ENCODE measurements at regions not wholly inside any gene's neighbourhood (a gene's known extent, or its start where the extent isn't known, plus 50 kb on each side); places are given as distances from the start of the nearest gene placed in this dataset.

DNA sequence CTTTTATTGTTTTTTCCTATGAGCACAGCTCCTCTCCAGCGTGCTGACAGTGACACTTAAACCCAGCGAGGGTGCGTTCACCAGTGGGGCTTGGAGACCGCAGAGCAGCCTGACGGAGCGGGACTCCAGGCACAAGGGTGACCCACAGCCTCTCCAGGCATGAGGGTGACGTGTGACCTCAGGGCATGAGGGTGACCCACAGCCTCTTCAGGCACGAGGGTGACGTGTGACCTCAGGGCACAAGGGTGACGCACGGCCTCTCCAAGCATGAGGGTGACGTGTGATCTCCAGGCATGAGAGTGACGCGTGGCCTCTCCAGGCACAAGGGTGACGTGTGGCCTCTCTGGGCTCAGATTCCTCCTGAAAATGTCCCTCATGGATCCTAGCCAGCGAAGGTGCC is 164.3 kb upstream of the TCERG1L start:
- no peaks in the 10 kb centered on the region for H3K9me3 ChIP-seq
- TF ChIP-seq, protein P1, sequence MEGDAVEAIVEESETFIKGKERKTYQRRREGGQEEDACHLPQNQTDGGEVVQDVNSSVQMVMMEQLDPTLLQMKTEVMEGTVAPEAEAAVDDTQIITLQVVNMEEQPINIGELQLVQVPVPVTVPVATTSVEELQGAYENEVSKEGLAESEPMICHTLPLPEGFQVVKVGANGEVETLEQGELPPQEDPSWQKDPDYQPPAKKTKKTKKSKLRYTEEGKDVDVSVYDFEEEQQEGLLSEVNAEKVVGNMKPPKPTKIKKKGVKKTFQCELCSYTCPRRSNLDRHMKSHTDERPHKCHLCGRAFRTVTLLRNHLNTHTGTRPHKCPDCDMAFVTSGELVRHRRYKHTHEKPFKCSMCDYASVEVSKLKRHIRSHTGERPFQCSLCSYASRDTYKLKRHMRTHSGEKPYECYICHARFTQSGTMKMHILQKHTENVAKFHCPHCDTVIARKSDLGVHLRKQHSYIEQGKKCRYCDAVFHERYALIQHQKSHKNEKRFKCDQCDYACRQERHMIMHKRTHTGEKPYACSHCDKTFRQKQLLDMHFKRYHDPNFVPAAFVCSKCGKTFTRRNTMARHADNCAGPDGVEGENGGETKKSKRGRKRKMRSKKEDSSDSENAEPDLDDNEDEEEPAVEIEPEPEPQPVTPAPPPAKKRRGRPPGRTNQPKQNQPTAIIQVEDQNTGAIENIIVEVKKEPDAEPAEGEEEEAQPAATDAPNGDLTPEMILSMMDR (IDR thresholded peaks at IDR 0.05) = no peak
- TF ChIP-seq POLR2A (IDR thresholded peaks at IDR 0.05) (no peak), POLR2AphosphoS5 (IDR thresholded peaks at IDR 0.05) (no peak)
- intact Hi-C loops (cut with DNase I) = no loop called here
- no peak for DNase-seq (ENCODE audit: low spot score)
- no peak overlapping the region for H3K27ac ChIP-seq
- H3K4me3 ChIP-seq = no peak overlapping the region
- H3K27me3 ChIP-seq (replicated peaks; ENCODE audit: insufficient read depth) = no peaks in the 10 kb centered on the region
- H3K36me3 ChIP-seq = no peaks in the 10 kb centered on the region
- WGBS = 86% methylated on average over 16 of the region's 16 CpGs
- no peaks in the 10 kb centered on the region for H3K4me1 ChIP-seq (replicated peaks)

DNA sequence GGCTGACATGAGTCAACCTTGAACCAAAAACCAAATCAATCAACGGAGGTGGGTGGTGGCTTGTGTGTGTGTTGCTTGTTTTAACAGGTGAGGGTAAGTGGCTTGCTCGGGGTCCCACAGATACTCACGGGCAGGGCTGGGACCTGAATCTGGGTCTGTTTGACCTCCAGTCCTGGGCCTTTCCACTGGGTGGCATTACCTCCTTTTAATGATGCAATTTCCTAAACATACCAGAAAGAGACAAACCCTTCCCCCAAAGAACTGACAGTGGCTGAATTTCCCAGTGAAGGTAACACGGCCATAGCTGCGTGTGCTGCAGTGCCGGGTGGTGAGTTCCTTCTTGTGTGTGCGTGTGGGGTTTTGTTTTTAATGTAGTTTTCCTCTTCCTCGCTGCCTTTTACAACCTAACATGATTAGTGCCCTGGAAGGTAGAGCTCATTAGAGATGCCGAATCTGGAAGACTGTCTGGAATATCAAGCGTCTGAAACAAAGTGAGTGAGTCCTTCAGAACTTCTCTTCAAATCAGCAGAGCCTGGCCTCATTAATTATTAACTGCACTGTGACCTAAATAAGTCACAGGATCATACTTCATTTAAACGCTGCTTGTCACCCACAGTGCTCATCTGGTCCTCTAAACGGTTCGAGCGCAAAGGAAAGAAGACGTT is 166.1 kb upstream of the TCERG1L start:
- no peak overlapping the region for H3K27ac ChIP-seq
- no peaks in the 10 kb centered on the region for H3K36me3 ChIP-seq
- DNase-seq (ENCODE audit: low spot score) = no peak
- no peaks in the 10 kb centered on the region for H3K9me3 ChIP-seq
- TF ChIP-seq, protein P1 (IDR thresholded peaks at IDR 0.05) = no peak
- no peak for TF ChIP-seq POLR2A (IDR thresholded peaks at IDR 0.05)
- TF ChIP-seq POLR2AphosphoS5 (IDR thresholded peaks at IDR 0.05) = no peak
- intact Hi-C loops (cut with DNase I) = no loop called here
- H3K27me3 ChIP-seq (replicated peaks; ENCODE audit: insufficient read depth) = no peaks in the 10 kb centered on the region
- H3K4me1 ChIP-seq (replicated peaks) = no peaks in the 10 kb centered on the region
- 52% methylated on average over 15 of the region's 15 CpGs for whole genome bisulfite sequencing
- H3K4me3 ChIP-seq = no peak overlapping the region

DNA sequence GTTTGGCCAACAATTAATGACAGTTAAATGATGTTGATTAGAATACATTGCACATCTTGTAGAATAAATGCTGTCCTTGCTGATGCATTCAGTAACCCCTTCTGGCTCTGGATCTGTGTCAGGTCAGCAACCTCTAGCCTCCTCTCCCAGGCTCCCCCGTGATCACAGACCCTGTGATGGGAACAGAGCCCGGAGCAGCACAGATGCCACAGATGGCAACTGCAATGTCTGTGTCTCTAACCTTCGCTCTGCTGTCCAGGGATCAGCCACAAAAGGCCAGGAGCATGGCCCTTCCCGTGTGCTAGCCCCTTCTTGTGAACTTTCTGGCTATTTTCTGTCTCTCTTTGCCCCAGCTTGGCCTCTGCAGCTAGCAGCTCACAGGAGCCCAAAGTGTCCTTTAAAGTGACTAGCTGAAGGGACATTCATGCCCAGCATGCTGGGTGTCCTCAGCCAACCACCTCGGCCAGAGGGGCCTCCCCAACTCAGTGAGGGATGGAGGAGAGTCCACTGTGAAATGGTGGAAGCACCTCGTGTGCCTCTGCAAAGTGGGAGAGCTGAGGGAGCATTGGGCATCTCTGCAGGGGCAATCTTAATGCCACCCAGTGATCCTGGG is 167.0 kb upstream of the TCERG1L start:
- Histone ChIP-seq H3K4me3 (no peak overlapping the region), H3K27me3 (replicated peaks; ENCODE audit: insufficient read depth) (no peaks in the 10 kb centered on the region), H3K9me3 (no peaks in the 10 kb centered on the region), H3K4me1 (replicated peaks) (no peaks in the 10 kb centered on the region), H3K36me3 (no peaks in the 10 kb centered on the region), H3K27ac (no peak overlapping the region)
- WGBS = 65% methylated on average over 6 of the region's 6 CpGs
- TF ChIP-seq POLR2AphosphoS5 (IDR thresholded peaks at IDR 0.05) = no peak
- TF ChIP-seq, protein P1 (IDR thresholded peaks at IDR 0.05) = no peak
- TF ChIP-seq POLR2A (IDR thresholded peaks at IDR 0.05) = no peak
- no peak for DNase-seq (ENCODE audit: low spot score)
- intact Hi-C loops (cut with DNase I) = no loop called here

DNA sequence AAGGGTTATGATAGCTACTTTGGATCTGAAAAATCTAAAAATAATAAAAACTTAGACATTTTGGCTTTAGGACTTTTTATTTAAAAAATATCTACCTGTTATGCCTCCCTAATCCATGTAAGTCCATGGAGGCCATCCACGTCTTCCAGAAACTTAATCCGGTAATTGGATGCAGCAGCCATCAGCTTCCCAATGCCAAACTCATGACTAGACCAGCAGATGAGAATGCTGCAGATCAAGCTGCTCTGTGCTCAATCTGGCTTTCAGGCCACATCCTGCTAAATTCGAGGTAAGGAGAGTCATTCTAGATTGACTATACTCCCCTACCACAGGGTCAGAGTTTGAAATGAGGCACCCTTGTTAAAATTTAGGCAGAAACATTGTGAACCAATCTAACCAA is 168.5 kb upstream of the TCERG1L start:
- TF ChIP-seq, protein P1 (IDR thresholded peaks at IDR 0.05) = no peak
- no peak for TF ChIP-seq POLR2AphosphoS5 (IDR thresholded peaks at IDR 0.05)
- TF ChIP-seq POLR2A (IDR thresholded peaks at IDR 0.05) = no peak
- Histone ChIP-seq H3K27ac (no peak overlapping the region), H3K9me3 (no peaks in the 10 kb centered on the region), H3K4me1 (replicated peaks) (no peaks in the 10 kb centered on the region), H3K4me3 (no peak overlapping the region), H3K36me3 (no peaks in the 10 kb centered on the region), H3K27me3 (replicated peaks; ENCODE audit: insufficient read depth) (no peaks in the 10 kb centered on the region)
- no peak for DNase-seq (ENCODE audit: low spot score)
- WGBS = 74% methylated on average over 3 of the region's 3 CpGs
- intact Hi-C loops (cut with DNase I) = no loop called here

DNA sequence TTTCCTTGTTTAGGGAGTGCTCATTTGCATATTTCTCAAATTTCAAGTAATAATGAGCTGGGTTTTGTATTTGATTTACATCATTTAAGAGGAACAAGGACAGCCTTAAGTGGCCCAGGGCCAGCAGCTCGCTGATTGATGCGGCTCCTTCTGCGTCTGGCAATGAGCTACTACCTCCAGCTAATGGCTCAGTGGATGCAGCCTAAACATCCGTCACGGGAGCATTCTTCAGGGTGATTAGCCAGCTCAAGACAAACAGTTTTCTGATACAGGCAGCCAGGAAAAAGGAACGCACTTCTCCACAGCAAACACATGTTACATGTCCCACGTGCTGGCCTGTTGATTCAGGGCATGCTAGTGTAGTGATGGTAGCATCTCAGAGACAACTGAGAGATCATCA is 169.3 kb upstream of the TCERG1L start:
- Histone ChIP-seq H3K4me3 (no peak overlapping the region), H3K27ac (no peak overlapping the region), H3K36me3 (no peaks in the 10 kb centered on the region), H3K27me3 (replicated peaks; ENCODE audit: insufficient read depth) (no peaks in the 10 kb centered on the region), H3K9me3 (no peaks in the 10 kb centered on the region), H3K4me1 (replicated peaks) (no peaks in the 10 kb centered on the region)
- DNase-seq (ENCODE audit: low spot score) = no peak
- TF ChIP-seq POLR2A (IDR thresholded peaks at IDR 0.05) = no peak
- TF ChIP-seq, protein P1 (IDR thresholded peaks at IDR 0.05) = no peak
- no peak for TF ChIP-seq POLR2AphosphoS5 (IDR thresholded peaks at IDR 0.05)
- intact Hi-C loops (cut with DNase I) = no loop called here
- WGBS = under 1% methylated on average over 7 of the region's 7 CpGs
